Activated CD4-positive, alpha-beta T cell treated with anti-CD3 and anti-CD28 coated beads for 48 hours (primary cell): ENCODE measurements at regions not wholly inside any gene's neighbourhood (a gene's known extent, or its start where the extent isn't known, plus 50 kb on each side); places are given as distances from the start of the nearest gene placed in this dataset.
A peak's percentile ranks its signal among the peaks of the same experiment; 100 is the strongest.
"Not testable (repeated sequence)": the region's sequence is repeated elsewhere in the genome, so short reads cannot be mapped to it uniquely, and the experiment has no call there.

Source experiments
- DNase-seq: peaks from one replicate; pipeline ENCODE4 v3.0.0-alpha.2; 2020

DNA sequence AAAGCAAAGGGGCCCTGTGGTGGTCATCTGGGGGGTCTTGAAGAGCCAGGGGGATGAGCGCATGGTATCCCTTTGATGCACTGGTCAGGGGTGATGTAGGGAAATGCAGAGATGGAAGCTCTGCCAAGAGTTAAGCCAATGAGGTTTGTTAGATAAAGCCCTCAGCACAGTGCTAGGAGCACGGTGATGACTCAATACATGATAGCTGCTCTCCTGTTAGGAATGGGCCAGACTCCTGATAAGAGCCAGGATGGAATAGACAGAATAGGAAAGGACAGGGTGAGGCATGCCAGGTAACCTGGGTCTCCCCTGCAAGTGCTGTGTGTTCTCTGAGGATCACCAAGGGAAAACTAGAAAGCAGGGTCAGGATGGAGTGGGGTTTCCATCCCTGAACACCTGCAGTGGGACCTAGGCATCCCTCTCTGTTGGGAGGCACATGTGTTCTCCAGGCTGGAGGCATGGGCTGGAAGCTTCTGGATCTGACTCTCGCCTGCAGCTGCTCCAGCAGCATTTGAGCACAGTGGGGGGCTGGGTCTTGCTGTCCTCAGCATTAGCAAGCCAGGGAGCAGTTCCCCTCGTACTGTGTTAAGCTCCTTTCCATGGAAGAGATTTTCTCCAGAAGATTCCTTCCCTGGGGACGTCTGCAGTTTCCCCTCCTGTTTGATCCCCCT, 71.8 kb upstream of the TIAM2 start:
- DNase-seq = no peak

DNA sequence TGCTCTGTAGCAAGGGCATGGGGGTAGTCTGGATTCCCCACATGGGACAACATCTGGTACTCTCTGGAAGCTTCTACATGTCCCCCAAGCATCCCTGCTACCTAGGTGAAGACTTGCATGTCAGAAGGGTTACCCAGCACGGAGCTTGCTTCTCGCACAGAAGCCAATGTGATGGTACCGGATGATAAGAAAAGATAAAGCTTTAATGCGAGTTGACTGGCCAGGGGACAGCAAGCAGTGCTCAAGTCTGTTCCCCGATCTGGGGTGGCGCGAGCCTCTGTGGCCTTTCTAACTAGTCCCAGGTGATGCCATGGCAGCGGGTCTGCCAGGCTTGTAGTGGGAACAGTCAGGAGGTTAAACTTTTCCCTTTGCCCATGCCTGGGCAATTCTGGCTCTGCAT, 70.0 kb upstream of the TIAM2 start:
- no peak for DNase-seq

DNA sequence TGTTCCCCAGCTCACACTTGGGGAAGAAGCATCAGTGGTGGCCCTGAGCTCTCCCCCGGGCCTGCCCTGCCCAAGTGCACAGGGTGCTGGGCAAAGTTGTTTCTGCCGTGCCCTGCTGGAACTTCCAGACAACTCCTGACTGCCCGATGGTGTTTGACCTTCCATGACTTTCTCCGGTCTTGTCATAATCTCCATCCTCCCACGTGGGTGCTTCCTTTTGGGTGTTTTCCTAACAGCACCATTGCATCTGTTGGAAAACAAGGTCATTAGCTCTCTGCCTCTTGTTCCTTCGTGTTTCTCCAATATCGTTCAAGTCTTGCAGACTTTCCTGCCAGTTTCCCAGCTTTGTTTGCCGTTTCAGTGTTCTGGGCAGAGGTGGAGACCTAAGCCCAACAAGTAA, 68.7 kb upstream of the TIAM2 start:
- no peak for DNase-seq

DNA sequence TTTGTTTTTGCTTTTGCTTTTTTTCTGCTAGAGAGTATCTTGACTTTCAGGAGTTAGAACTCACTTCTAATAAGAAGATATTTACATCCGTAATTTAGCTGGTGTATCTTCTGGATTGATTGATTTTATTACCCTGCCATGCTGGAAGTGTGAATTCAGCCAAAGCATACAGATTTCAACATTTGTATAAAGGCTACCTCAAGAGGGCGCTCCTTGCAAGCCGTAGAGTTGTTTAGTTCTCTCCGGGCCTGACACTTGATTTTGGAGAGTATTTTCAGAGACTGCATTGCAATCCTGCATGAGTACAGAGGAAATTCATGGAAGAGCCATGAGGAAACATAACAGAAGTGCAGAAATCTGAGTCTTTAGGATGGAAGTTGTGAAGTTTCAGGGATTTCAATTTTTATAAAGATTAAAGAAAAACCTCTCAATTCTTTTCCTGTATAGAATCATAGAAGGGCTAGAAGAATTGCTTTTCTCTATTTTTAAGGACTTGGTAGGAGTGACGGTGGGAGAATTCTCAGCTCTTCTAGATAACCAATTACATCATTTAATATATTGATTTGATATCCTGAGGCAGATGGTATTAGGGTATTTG, 66.7 kb upstream of the TIAM2 start:
- DNase-seq = peak; percentile 78

DNA sequence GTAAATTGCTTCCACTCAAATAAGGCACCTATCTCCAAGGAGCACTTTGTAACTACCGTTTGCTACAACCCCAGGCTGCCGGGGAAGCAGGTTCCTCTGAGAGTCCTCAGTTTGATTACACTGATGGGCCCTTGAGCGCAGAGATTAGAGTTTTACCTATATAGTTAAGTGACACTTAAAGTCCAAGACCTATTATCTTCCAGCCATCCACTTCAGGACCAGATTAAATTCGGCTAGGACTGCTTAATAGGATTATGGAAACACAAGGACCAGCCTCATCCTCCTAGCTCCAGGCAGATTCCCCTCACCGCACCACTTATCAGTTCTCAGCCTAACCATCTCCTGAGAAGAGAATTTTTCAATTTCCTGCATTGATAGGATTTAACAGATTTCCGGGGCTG, 64.7 kb upstream of the TIAM2 start:
- no peak for DNase-seq

DNA sequence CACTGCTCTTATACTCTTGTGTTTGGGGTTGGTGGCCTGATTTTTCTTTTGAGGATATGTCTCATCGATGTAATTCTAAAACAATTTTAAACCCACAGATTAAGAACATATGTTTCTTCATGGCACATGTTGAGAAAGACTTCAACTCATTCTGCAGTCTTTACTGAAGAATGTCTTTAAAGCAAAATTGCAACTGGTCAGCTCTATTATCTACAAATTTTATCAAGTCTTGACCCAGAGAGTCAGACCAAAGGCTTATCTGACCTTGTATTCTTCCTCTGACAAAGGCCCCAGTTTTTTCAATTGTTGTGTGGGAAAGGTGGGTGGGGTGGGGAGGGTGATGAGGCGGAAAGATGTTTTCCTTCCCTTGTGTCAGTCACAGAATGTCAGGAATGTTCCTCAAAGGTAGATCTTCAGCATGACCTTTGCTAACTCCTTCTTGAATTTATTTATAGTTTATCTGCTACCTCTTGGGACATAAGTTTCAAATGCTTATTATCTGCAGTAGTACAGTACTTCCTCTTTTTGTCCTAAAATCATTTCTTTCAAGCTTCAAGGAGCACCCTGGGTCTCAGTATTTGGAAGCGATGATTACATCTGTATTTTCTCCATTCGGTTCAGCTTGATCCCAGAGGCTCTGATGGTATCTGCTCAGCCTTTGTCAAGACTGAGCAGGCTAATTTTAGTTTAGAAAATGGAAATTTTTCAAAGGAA, 63.2 kb upstream of the TIAM2 start:
- no peak for DNase-seq

DNA sequence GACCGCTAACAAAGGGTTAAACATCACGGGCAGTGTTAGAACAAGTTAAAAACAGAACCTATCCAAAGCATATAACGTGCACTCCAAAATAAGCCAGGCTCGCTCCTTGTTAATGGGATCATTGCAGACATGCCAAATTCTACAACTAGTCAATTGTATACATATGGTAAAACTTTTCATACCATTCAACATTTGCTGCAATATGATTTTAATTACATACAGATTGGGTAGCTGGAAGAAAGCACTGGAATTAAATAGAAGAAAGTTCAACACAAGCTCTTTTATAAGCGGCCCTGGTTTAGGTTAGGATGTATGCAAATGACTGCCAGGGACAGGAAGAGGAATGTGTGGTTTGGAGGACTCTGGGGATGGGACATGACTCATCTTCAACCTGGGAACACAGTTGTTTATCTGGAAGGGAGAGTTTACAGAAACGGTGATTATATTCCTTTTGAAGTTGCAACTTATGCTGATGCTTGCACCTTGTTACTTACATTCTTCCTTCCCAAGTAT, 62.5 kb upstream of the TIAM2 start:
- no peak for DNase-seq

DNA sequence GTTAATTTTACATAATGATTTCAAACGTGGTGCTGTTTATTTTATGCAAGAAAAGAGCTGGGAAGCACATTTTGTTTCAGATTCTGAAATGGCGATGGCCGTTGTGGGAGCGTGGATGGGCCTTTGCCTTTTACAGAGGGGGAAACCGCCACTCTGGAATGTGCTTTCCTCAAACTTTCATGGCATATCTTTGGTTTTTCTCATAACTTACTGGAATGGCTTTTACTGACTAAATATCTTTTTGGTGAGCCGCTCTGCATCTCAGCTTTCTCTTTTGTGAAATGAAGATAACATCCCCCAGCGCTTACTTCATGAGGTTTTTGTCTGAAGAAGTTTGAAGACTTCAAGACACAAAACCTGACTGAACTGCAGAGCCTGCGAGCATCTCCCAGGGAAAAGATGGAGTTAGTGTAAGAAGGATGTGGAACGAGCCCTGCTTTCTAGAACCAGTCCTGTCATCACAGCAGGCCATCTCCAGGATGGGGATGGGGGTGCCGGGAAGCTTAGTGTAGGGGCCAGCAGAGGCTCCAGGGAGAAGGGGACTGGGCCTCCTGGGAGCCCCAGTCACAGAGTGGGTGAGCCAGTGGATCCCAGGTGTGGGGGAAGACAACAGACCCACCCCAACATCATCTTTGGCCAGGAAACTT, 61.8 kb upstream of the TIAM2 start:
- no peak for DNase-seq

DNA sequence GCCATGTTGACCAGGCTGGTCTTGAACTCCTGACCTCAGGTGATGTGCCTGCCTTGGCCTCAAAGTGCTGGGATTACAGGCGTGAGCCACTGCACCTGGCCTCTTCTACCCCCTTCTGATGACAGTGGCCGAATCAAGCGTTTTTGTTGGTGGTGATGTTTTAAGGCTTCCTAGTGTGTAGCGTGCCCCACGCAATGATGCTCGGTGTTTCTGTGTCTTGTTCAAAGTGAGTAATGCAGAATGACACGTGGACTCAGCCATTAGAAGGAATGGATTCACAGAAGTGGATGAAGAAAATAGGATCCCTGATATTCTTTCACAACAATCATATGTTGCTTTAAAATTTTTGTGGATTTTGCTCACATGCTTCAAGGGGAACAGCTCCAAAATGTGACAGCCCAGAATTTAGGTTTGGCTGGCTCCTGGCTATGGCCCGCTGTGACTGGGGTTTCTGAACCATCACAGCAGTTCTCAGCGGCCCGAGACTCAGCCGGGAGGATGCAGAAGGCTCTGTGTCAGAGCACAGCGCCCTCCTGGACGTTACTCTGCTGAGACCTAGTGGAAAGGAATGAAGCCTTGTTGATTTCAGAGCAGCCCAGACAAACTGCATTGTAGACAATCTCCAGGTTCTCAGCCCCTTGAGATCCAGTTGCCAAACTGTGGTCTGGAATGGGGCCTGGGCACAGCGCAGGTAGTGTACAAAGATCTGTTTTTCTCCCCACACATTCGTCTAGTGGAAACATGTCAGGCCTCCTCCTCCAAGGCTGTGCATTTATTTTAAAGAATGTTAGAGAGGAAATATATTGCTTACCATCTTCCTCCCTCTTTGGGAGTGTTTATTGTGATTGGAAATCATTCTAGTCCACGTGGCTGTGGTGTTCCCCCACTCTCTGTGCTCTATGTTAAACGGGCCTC, 57.6 kb upstream of the TIAM2 start:
- DNase-seq = no peak

DNA sequence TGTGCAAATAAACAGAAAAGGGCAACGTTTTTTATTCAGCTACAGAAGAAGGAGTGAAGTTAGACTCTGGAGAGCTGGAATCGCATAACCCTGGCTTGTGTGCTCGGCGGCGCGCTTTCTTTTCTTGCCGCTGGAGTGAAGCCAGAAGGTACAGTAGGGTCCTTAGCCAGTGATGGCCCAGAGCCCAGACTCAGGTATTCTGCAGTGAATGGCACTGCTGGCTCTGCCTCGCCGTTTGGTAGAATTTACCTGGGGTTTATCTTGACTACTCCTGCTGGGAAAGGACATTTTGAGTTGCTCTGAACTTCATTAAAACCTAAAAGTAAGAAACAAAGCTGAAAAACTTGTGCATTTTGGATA, 56.9 kb upstream of the TIAM2 start:
- no peak for DNase-seq

DNA sequence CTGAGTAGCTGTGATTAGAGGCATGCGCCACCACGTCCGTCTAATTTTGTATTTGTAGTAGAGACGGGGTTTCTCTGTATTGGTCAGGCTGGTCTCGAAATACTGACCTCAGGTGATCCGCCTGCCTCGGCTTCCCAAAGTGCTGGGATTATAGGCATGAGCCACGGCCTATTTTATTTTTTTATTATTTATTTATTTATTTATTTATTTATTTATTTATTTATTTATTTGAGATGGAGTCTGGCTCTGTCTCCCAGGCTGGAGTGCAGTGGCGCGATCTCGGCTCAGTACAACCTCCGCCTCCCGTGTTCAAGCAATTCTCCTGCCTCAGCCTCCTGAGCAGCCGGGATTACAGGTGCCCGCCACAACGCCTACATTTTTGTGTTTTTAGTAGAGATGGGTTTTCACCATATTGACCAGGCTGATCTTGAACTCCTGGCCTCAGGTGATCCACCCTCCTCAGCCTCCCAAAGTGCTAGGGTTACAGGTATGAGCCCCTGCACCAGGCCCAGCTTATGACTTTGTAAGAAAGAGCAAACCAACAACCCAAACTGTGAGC, 56.3 kb upstream of the TIAM2 start:
- DNase-seq = not testable (repeated sequence)

DNA sequence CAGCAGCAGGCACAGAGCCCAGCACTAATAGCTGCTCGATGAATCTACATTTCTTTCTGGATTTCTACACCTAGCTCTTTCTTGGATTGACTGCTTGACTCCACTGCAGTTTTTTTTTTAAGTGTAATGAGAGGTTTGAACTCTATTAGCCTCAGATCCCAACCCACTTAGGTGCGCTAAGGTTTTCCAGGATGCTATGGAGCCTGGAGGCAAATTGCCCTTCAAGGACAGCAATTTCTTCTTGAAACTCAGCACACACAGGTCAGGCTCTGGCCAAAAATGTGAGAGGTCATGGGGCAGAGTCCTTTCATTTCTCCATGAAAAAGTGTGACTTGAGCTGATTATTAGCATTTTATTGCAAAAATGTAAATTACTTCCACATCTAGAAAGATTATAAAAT, 52.3 kb upstream of the TIAM2 start:
- no peak for DNase-seq

DNA sequence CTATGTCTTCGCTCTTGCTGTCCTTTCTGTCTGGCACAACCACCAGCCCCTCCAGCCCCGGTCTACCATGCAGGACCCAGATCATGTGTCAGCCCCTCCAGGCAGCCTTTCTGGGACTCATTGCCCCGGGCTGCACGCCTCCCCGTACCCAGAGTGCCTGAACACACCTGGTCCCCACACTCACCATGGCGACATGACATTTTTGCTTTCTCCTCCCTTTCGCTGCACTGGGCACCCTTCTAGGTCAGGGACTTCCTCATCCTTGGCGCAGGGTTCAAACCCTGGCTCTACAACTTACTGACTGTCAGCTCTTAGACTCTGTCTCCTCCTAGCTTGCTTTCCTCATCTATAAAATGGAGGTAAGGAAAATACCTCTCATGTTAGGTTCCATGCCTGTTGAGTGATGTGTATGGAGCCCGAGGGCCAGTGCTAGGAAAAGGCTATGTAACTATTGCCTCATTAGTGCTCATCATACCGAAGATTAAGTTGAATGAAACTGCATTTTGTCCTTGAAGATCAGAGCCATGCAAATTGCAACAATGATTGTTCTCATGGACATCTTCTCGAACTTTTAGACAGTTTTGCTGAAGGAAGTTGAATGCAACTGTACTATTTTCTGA, 49.7 kb upstream of the TIAM2 start:
- no peak for DNase-seq
